Endothelial cell (in vitro differentiated cells): ENCODE measurements at regions not wholly inside any gene's neighbourhood (a gene's known extent, or its start where the extent isn't known, plus 50 kb on each side); places are given as distances from the start of the nearest gene placed in this dataset.

Experiments used
- DNase-seq: peaks from one replicate; pipeline ENCODE4 v3.0.0; 2021; ENCODE audit warnings: low spot score
- H3K27ac Mint-ChIP-seq: one replicate; pipeline ENCODE4 v1.8.0; 2021; ENCODE audit warnings: mixed read lengths, inconsistent platforms; ENCODE audit not compliant: unreplicated experiment
- H3K27me3 Mint-ChIP-seq: one replicate; pipeline ENCODE4 v1.8.0; 2021; ENCODE audit warnings: mild to moderate bottlenecking, moderate library complexity, mixed read lengths, inconsistent platforms; ENCODE audit not compliant: unreplicated experiment
- H3K36me3 Mint-ChIP-seq: one replicate; pipeline ENCODE4 v1.8.0; 2021; ENCODE audit warnings: mild to moderate bottlenecking, low read depth, mixed read lengths, inconsistent platforms; ENCODE audit not compliant: unreplicated experiment
- H3K4me1 Mint-ChIP-seq: one replicate; pipeline ENCODE4 v1.8.0; 2021; ENCODE audit warnings: mild to moderate bottlenecking, mixed read lengths, inconsistent platforms; ENCODE audit not compliant: unreplicated experiment
- H3K4me3 Mint-ChIP-seq: one replicate; pipeline ENCODE4 v1.8.0; 2021; ENCODE audit warnings: mild to moderate bottlenecking, mixed read lengths, inconsistent platforms; ENCODE audit not compliant: unreplicated experiment
- H3K9me3 Mint-ChIP-seq: one replicate; pipeline ENCODE4 v1.8.0; 2021; ENCODE audit warnings: mixed read lengths, inconsistent platforms; ENCODE audit not compliant: unreplicated experiment
- CTCF ChIP-seq: fragments of 200-600 bp; sonication (generic); IDR thresholded peaks from one replicate; pipeline ENCODE4 v1.5.0; 2021; ENCODE audit warnings: antibody characterized with exemption; ENCODE audit not compliant: unreplicated experiment

- H3K36me3 Mint-ChIP-seq, result no peaks in the 10 kb centered on the region
- no peak for DNase-seq
- no peak overlapping the region for H3K4me3 Mint-ChIP-seq
- H3K9me3 Mint-ChIP-seq, result no peaks in the 10 kb centered on the region
- TF ChIP-seq CTCF, result no peak
- no peaks in the 10 kb centered on the region for H3K27me3 Mint-ChIP-seq
- no peaks in the 10 kb centered on the region for H3K4me1 Mint-ChIP-seq
- no peak overlapping the region for H3K27ac Mint-ChIP-seq
Observed at GRCh38 chr11:112364962-112365481, 104.4 kb upstream of the PLET1 start.

GRCh38 chr11:112366012-112366411 is 105.4 kb upstream of the PLET1 start:
- H3K27ac Mint-ChIP-seq, result no peak overlapping the region
- H3K4me1 Mint-ChIP-seq, result no peaks in the 10 kb centered on the region
- no peaks in the 10 kb centered on the region for H3K36me3 Mint-ChIP-seq

GRCh38 chr11:112366777-112367176 is 106.1 kb upstream of the PLET1 start:
- H3K4me1 Mint-ChIP-seq, result no peaks in the 10 kb centered on the region
- no peak overlapping the region for H3K27ac Mint-ChIP-seq
- no peak overlapping the region for H3K4me3 Mint-ChIP-seq
- no peaks in the 10 kb centered on the region for H3K36me3 Mint-ChIP-seq
- no peaks in the 10 kb centered on the region for H3K9me3 Mint-ChIP-seq
- no peak for TF ChIP-seq CTCF
- no peak for DNase-seq
- no peaks in the 10 kb centered on the region for H3K27me3 Mint-ChIP-seq

More at GRCh38 chr11:112366012-112366411, 105.4 kb upstream of the PLET1 start:
- H3K4me3 Mint-ChIP-seq, result no peak overlapping the region
- DNase-seq, result no peak
- H3K27me3 Mint-ChIP-seq, result no peaks in the 10 kb centered on the region
- no peaks in the 10 kb centered on the region for H3K9me3 Mint-ChIP-seq
- no peak for TF ChIP-seq CTCF

GRCh38 chr11:112367461-112367860 is 106.8 kb upstream of the PLET1 start:
- no peak overlapping the region for H3K4me3 Mint-ChIP-seq
- H3K36me3 Mint-ChIP-seq, result no peaks in the 10 kb centered on the region
- no peaks in the 10 kb centered on the region for H3K9me3 Mint-ChIP-seq
- no peak overlapping the region for H3K27ac Mint-ChIP-seq
- no peaks in the 10 kb centered on the region for H3K4me1 Mint-ChIP-seq
- H3K27me3 Mint-ChIP-seq, result no peaks in the 10 kb centered on the region
- DNase-seq, result no peak
- no peak for TF ChIP-seq CTCF

GRCh38 chr11:112367895-112368294 is 107.2 kb upstream of the PLET1 start:
- DNase-seq, result no peak
- Mint-ChIP-seq H3K27me3 (no peaks in the 10 kb centered on the region), H3K9me3 (no peaks in the 10 kb centered on the region), H3K36me3 (no peaks in the 10 kb centered on the region), H3K27ac (no peak overlapping the region), H3K4me3 (no peak overlapping the region), H3K4me1 (no peaks in the 10 kb centered on the region)
- TF ChIP-seq CTCF, result no peak
